ENCODE measurements at regions not wholly inside any gene's neighbourhood (a gene's known extent, or its start where the extent isn't known, plus 50 kb on each side); places are given as distances from the start of the nearest gene placed in this dataset.

DNA sequence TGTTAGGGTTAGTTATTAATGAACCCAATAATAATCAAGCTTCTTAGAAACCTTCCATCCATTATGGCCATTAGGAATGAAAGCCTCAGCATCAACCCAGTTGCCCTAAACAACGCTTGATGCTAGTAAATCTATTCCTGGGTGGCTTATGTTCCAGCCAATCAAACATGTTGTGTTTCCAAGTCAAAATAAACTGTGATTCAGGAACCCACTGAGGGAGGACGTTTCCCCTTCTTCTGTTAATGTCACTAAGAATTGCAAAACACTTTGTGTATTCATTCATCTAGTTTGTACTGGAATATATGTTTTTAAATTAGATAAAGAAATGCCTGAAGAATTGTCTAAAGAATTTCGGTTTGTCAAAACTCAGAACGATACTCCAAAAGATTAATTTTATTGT, 142.5 kb upstream of the MSX2 start:
- TF ChIP-seq, protein P1, sequence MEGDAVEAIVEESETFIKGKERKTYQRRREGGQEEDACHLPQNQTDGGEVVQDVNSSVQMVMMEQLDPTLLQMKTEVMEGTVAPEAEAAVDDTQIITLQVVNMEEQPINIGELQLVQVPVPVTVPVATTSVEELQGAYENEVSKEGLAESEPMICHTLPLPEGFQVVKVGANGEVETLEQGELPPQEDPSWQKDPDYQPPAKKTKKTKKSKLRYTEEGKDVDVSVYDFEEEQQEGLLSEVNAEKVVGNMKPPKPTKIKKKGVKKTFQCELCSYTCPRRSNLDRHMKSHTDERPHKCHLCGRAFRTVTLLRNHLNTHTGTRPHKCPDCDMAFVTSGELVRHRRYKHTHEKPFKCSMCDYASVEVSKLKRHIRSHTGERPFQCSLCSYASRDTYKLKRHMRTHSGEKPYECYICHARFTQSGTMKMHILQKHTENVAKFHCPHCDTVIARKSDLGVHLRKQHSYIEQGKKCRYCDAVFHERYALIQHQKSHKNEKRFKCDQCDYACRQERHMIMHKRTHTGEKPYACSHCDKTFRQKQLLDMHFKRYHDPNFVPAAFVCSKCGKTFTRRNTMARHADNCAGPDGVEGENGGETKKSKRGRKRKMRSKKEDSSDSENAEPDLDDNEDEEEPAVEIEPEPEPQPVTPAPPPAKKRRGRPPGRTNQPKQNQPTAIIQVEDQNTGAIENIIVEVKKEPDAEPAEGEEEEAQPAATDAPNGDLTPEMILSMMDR (IDR thresholded peaks at IDR 0.05; ENCODE audit: poor library complexity), result no peak
- TF ChIP-seq EZH2 (IDR thresholded peaks at IDR 0.05; ENCODE audit: borderline replicate concordance) (no peak), EZH2phosphoT487 (IDR thresholded peaks at IDR 0.05; ENCODE audit: low read depth, severe bottlenecking, unreplicated experiment) (no peak)
